DND-41 (cell line): ENCODE measurements at regions not wholly inside any gene's neighbourhood (a gene's known extent, or its start where the extent isn't known, plus 50 kb on each side); places are given as distances from the start of the nearest gene placed in this dataset.

Source experiments
- ATAC-seq: fragments of 200-7000 bp; cut with Tn5 transposase; 3 replicates; pipeline ENCODE4 v1.9.1; 2021; ENCODE audit warnings: low read depth; ENCODE audit not compliant: insufficient read depth
- DNase-seq: peaks from one replicate; pipeline ENCODE4 v3.0.0-alpha.2; 2020
- H2AFZ ChIP-seq: 2 replicates; pipeline ENCODE4 v1.6.0; 2012; ENCODE audit warnings: low read depth, low read length
- H3K27ac ChIP-seq: 2 replicates; pipeline ENCODE4 v1.5.1; 2012; ENCODE audit warnings: low read length, inconsistent platforms
- H3K27me3 ChIP-seq: fragments of 200-600 bp; sonication (generic); 2 replicates; pipeline ENCODE4 v1.6.0; 2012; ENCODE audit warnings: low read length, mild to moderate bottlenecking, inconsistent platforms; ENCODE audit not compliant: insufficient read depth, poor library complexity
- H3K36me3 ChIP-seq: 2 replicates; pipeline ENCODE4 v1.5.1; 2012; ENCODE audit warnings: low read length, inconsistent platforms; ENCODE audit not compliant: insufficient read depth
- H3K4me1 ChIP-seq: 2 replicates; pipeline ENCODE4 v1.5.1; 2012; ENCODE audit warnings: mild to moderate bottlenecking, low read length; ENCODE audit not compliant: insufficient read depth
- H3K4me2 ChIP-seq: 2 replicates; pipeline ENCODE4 v1.6.0; 2012; ENCODE audit warnings: mild to moderate bottlenecking, moderate library complexity, low read length, inconsistent platforms; ENCODE audit not compliant: insufficient read depth
- H3K4me3 ChIP-seq, 2 experiments: fragments of 200-600 bp in 1 of 2; shearing (Covaris generic) in 1 of 2; 2 replicates each; pipeline ENCODE4 v1.5.1; 2012 to 2016; ENCODE audit warnings: inconsistent platforms in 2 of 2, low read length in 2 of 2, mild to moderate bottlenecking in 2 of 2, low read depth in 1 of 2, moderate library complexity in 1 of 2
- H3K79me2 ChIP-seq: 2 replicates; pipeline ENCODE4 v1.6.0; 2012; ENCODE audit warnings: low read length, inconsistent platforms; ENCODE audit not compliant: insufficient read depth
- H3K9ac ChIP-seq: 2 replicates; pipeline ENCODE4 v1.6.0; 2012; ENCODE audit warnings: low read depth, mild to moderate bottlenecking, inconsistent platforms, low read length, moderate library complexity
- H3K9me3 ChIP-seq: 2 replicates; pipeline ENCODE4 v1.5.1; 2012; ENCODE audit warnings: low read length, moderate library complexity, mild to moderate bottlenecking, inconsistent platforms; ENCODE audit not compliant: insufficient read depth, severe bottlenecking
- H4K20me1 ChIP-seq: 2 replicates; pipeline ENCODE4 v1.6.0; 2012; ENCODE audit warnings: low read length; ENCODE audit not compliant: insufficient read depth
- EZH2 ChIP-seq: IDR thresholded peaks from 3 replicates; pipeline ENCODE4 v1.6.1; 2012; ENCODE audit warnings: borderline replicate concordance, low read depth, mild to moderate bottlenecking, moderate library complexity, low read length, inconsistent platforms; ENCODE audit not compliant: severe bottlenecking
- TF ChIP-seq, protein P1 (sequence below): IDR thresholded peaks from 2 replicates; pipeline ENCODE4 v1.5.1; 2012; ENCODE audit warnings: borderline replicate concordance, low read length, moderate library complexity, mild to moderate bottlenecking; ENCODE audit not compliant: poor library complexity, severe bottlenecking; ENCODE audit errors: extremely low read depth

DNA sequence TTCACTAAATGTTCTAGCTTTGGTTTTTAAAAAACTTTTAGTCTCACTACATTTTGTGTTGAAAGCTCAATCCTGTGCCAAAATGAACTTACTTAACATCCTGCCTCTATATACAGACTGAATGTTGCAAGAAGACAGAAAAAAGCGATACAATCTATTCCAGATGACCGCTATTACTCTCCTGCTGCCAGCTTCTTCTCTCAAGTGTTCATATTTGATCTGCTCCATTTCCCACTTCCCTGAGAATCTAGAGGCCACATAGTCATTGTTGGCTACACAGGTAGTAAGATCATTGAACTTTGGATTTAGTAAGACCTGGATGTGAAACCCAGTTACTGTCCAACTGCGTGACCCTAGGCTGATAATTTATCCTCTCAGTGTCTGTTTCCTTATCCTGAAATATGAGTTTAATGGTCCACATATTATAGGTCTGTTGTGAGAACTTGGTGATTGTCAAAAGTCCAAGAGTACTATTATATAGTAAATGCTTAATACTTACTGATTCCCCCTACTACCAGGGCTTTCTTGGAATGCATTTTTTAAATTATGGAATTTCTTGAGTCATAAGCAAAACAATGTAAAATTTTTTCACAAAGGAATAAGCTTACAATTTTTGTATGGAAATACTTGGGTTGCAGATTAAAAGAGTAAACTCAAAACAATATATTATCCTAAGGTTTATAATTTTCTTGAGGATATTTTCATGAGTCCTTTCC lies 976.8 kb upstream of the ADGRL3 start:
- no peaks in the 10 kb centered on the region for H3K27me3 ChIP-seq
- no peaks in the 10 kb centered on the region for H4K20me1 ChIP-seq
- DNase-seq: no peak
- no peak overlapping the region for H3K4me2 ChIP-seq
- no peak for ATAC-seq
- no peak overlapping the region for H3K27ac ChIP-seq
- H2AFZ ChIP-seq: no peak overlapping the region
- no peak overlapping the region for H3K9ac ChIP-seq
- no peaks in the 10 kb centered on the region for H3K9me3 ChIP-seq
- no peaks in the 10 kb centered on the region for H3K79me2 ChIP-seq
- no peak for TF ChIP-seq EZH2
- TF ChIP-seq, protein P1, sequence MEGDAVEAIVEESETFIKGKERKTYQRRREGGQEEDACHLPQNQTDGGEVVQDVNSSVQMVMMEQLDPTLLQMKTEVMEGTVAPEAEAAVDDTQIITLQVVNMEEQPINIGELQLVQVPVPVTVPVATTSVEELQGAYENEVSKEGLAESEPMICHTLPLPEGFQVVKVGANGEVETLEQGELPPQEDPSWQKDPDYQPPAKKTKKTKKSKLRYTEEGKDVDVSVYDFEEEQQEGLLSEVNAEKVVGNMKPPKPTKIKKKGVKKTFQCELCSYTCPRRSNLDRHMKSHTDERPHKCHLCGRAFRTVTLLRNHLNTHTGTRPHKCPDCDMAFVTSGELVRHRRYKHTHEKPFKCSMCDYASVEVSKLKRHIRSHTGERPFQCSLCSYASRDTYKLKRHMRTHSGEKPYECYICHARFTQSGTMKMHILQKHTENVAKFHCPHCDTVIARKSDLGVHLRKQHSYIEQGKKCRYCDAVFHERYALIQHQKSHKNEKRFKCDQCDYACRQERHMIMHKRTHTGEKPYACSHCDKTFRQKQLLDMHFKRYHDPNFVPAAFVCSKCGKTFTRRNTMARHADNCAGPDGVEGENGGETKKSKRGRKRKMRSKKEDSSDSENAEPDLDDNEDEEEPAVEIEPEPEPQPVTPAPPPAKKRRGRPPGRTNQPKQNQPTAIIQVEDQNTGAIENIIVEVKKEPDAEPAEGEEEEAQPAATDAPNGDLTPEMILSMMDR: no peak
- no peaks in the 10 kb centered on the region for H3K4me1 ChIP-seq
- H3K36me3 ChIP-seq: no peaks in the 10 kb centered on the region
- no peak overlapping the region for H3K4me3 ChIP-seq

DNA sequence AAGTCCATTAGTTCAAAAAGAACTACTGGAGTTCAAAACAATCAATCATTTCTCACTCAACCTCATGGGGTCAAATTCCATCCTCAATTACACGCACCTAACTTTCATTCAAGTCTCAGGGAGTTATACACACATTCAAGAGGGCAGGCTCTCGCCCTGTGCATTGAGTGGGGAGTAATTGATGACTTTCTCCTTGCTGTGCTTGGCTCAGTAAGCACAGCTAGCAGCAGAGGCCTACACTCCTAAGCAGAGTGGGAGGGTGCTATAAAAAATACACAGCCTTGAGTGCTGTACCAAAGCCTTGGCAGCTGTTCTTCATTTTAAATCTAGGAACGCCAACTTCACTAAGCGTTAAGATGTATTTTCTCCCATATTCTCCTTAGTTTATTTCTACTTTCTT lies 958.3 kb upstream of the ADGRL3 start:
- Histone ChIP-seq H2AFZ (no peak overlapping the region), H3K4me3 (no peak overlapping the region), H3K27me3 (no peaks in the 10 kb centered on the region), H3K36me3 (no peaks in the 10 kb centered on the region), H3K4me1 (no peaks in the 10 kb centered on the region), H3K4me2 (no peak overlapping the region), H3K9ac (no peak overlapping the region), H3K79me2 (no peaks in the 10 kb centered on the region), H3K9me3 (no peaks in the 10 kb centered on the region), H3K27ac (no peak overlapping the region), H4K20me1 (no peaks in the 10 kb centered on the region)
- ATAC-seq: no peak
- TF ChIP-seq, protein P1: no peak
- no peak for TF ChIP-seq EZH2
- no peak for DNase-seq

DNA sequence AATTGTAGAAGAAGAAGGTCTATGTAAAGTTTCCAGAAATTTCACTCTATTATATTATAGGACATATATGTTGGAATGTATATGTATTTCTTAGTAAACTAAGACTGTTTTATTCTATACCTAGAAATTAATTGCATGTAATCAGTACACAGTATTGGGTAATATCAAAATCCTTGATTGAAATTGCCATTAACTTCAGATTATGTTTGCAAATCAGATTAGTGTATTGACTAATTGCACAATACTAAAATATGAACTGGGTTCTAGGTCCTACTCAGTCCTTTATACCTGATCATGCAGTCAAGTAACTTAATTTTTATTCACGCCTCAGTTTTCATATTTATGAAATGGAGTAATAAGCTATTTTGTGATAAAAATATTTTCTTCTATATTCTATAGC lies 950.3 kb upstream of the ADGRL3 start:
- no peaks in the 10 kb centered on the region for H4K20me1 ChIP-seq
- no peak overlapping the region for H3K9ac ChIP-seq
- ATAC-seq (no peak), DNase-seq (no peak)
- H3K4me1 ChIP-seq: no peaks in the 10 kb centered on the region
- H2AFZ ChIP-seq: no peak overlapping the region
- no peak overlapping the region for H3K27ac ChIP-seq
- no peaks in the 10 kb centered on the region for H3K27me3 ChIP-seq
- no peaks in the 10 kb centered on the region for H3K9me3 ChIP-seq
- TF ChIP-seq EZH2: no peak
- TF ChIP-seq, protein P1: no peak
- H3K36me3 ChIP-seq: no peaks in the 10 kb centered on the region
- H3K79me2 ChIP-seq: no peaks in the 10 kb centered on the region
- H3K4me2 ChIP-seq: no peak overlapping the region
- no peak overlapping the region for H3K4me3 ChIP-seq
